ENCODE measurements at regions not wholly inside any gene's neighbourhood (a gene's known extent, or its start where the extent isn't known, plus 50 kb on each side); places are given as distances from the start of the nearest gene placed in this dataset.

DNA sequence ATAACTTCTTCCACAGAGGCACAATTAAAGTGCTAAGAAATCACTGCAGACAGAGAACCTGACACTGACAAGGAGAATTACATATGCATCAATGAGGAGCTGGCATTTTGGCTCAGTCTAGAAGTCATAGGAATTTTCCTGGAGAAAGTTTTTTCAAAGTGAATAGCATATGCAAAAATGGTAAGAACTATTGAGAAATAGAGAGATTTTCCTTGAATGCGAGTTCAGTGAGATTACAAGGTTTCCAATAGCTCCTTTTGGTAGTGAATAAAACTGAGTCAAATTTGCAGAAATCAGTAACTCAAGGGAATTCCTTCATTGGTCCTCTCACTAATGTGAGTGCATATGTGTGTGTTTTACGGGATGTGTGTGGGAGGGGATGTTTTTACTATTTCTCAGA is 557.5 kb downstream of the PPARGC1A start:
- H2AFZ ChIP-seq (ENCODE audit: low read length), result no peak overlapping the region
- CTCF ChIA-PET (ENCODE audit: low intra/inter-chr PET ratio, low total read pairs), result no interaction called here
- no peak for FAIRE-seq

DNA sequence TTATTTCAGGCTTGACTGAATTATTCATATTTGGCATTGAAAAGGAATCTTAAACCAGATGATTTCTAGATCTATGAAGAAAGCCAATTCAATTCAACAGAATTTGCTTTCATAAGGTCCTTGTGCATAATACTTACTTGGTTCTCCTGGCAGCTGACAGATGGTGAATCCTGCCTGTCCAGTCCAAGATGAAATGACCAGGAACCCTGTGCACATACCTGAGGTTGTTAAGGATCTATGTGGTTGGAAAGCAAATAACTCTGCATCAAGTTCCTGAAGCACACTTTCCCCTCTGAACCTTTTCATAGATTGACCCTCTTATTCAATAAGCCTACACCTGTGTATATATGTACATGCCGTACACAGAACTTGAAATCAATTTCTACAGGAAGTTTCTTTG is 562.7 kb downstream of the PPARGC1A start:
- in situ Hi-C loops (cut with HindIII; ENCODE audit: extremely low pct_ligation_motif_present, low pct_unique_long_range_greater_than_20kb) (no loop called here), intact Hi-C loops (cut with micrococcal nuclease; ENCODE audit: unreplicated experiment) (no loop called here)
- ChIA-PET CTCF (ENCODE audit: low intra/inter-chr PET ratio, low total read pairs) (no interaction called here), POLR2A (no interaction called here)
- no peak overlapping the region for H3K27ac ChIP-seq (ENCODE audit: extremely low read length, insufficient read depth, low read length)
- H4K20me1 ChIP-seq (ENCODE audit: insufficient read depth, low read length), result no peaks in the 10 kb centered on the region
- no peaks in the 10 kb centered on the region for H3K27me3 ChIP-seq (ENCODE audit: control insufficient read depth in 1 of 2, insufficient read depth in 2 of 2, low read length in 2 of 2)
- H3K4me2 ChIP-seq (ENCODE audit: low read depth, low read length), result no peak overlapping the region
- H3K79me2 ChIP-seq (ENCODE audit: insufficient read depth, low read length), result no peaks in the 10 kb centered on the region
- no peak overlapping the region for H2AFZ ChIP-seq (ENCODE audit: low read length)
- no peak overlapping the region for H3K9ac ChIP-seq (ENCODE audit: insufficient read depth, low read depth, low read length)
- FAIRE-seq, result no peak
- no peak for ATAC-seq
- peaks cover 16% of the 10 kb centered on the region; the same call in 1 of the 2 replicates for H3K4me1 ChIP-seq (ENCODE audit: insufficient read depth, low read length)
- H3K9me3 ChIP-seq (ENCODE audit: low read length), result no peaks in the 10 kb centered on the region; the same call in 1 of the 2 replicates
- no TSS peak for BruUV-seq (replicated peaks)
- no peak for DNase-seq (ENCODE audit: low spot score)
- no peaks in the 10 kb centered on the region for H3K36me3 ChIP-seq (replicated peaks in 1 of 2; ENCODE audit: control insufficient read depth in 1 of 2, insufficient read depth in 2 of 2, low read length in 2 of 2)
- H3K4me3 ChIP-seq (replicated peaks in 1 of 3; ENCODE audit: insufficient read depth in 1 of 3, low read depth in 2 of 3, low read length in 3 of 3), result no peak overlapping the region
- WGBS (ENCODE audit: low lambda C conversion rate), result 0% methylated on average over 1 of the region's 1 CpG
- TF ChIP-seq SOX6 (IDR thresholded peaks at IDR 0.05), result no peak
- TF ChIP-seq SOX6 (CRISPR knock-in tag; IDR thresholded peaks at IDR 0.05), result no peak
- no peak for TF ChIP-seq ZNF160 (CRISPR knock-in tag; IDR thresholded peaks at IDR 0.05)
- no peak for TF ChIP-seq ZNF678 (CRISPR knock-in tag; IDR thresholded peaks at IDR 0.05)
- no peak for TF ChIP-seq KLF13 (CRISPR knock-in tag; IDR thresholded peaks at IDR 0.05)
- TF ChIP-seq, protein P1, sequence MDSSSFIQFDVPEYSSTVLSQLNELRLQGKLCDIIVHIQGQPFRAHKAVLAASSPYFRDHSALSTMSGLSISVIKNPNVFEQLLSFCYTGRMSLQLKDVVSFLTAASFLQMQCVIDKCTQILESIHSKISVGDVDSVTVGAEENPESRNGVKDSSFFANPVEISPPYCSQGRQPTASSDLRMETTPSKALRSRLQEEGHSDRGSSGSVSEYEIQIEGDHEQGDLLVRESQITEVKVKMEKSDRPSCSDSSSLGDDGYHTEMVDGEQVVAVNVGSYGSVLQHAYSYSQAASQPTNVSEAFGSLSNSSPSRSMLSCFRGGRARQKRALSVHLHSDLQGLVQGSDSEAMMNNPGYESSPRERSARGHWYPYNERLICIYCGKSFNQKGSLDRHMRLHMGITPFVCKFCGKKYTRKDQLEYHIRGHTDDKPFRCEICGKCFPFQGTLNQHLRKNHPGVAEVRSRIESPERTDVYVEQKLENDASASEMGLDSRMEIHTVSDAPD (CRISPR knock-in tag; IDR thresholded peaks at IDR 0.05), result no peak
- TF ChIP-seq IKZF4 (CRISPR knock-in tag; IDR thresholded peaks at IDR 0.05; ENCODE audit: borderline replicate concordance, low read depth, not compliant biosample characterization), result no peak
- TF ChIP-seq, protein P2, sequence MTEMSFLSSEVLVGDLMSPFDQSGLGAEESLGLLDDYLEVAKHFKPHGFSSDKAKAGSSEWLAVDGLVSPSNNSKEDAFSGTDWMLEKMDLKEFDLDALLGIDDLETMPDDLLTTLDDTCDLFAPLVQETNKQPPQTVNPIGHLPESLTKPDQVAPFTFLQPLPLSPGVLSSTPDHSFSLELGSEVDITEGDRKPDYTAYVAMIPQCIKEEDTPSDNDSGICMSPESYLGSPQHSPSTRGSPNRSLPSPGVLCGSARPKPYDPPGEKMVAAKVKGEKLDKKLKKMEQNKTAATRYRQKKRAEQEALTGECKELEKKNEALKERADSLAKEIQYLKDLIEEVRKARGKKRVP (CRISPR knock-in tag; IDR thresholded peaks at IDR 0.05), result no peak
- TF ChIP-seq SP1 (IDR thresholded peaks at IDR 0.05), result no peak
- TF ChIP-seq SP1 (CRISPR knock-in tag; IDR thresholded peaks at IDR 0.05), result no peak
- no peak for TF ChIP-seq ZNF768 (CRISPR knock-in tag; IDR thresholded peaks at IDR 0.05)

More for the DNA sequence above, 557.5 kb downstream of the PPARGC1A start:
- Histone ChIP-seq H3K9me3 (ENCODE audit: low read length) (no peaks in the 10 kb centered on the region), H3K27me3 (ENCODE audit: control insufficient read depth in 1 of 2, insufficient read depth in 2 of 2, low read length in 2 of 2) (no peaks in the 10 kb centered on the region), H3K4me1 (ENCODE audit: insufficient read depth, low read length) (no peaks in the 10 kb centered on the region), H3K4me3 (replicated peaks in 1 of 3; ENCODE audit: insufficient read depth in 1 of 3, low read depth in 2 of 3, low read length in 3 of 3) (no peak overlapping the region), H3K9ac (ENCODE audit: insufficient read depth, low read depth, low read length) (no peak overlapping the region), H3K4me2 (ENCODE audit: low read depth, low read length) (no peak overlapping the region), H4K20me1 (ENCODE audit: insufficient read depth, low read length) (no peaks in the 10 kb centered on the region), H3K36me3 (replicated peaks in 1 of 2; ENCODE audit: control insufficient read depth in 1 of 2, insufficient read depth in 2 of 2, low read length in 2 of 2) (no peaks in the 10 kb centered on the region), H3K79me2 (ENCODE audit: insufficient read depth, low read length) (no peaks in the 10 kb centered on the region), H3K27ac (ENCODE audit: extremely low read length, insufficient read depth, low read length) (no peak overlapping the region)
- in situ Hi-C loops (cut with HindIII; ENCODE audit: extremely low pct_ligation_motif_present, low pct_unique_long_range_greater_than_20kb) (no loop called here), intact Hi-C loops (cut with micrococcal nuclease; ENCODE audit: unreplicated experiment) (no loop called here)
- POLR2A ChIA-PET, result no interaction called here
- no TSS peak for BruUV-seq (replicated peaks)
- DNase-seq (ENCODE audit: low spot score), result no peak
- TF ChIP-seq MTF2 (CRISPR knock-in tag; IDR thresholded peaks at IDR 0.05; ENCODE audit: borderline replicate concordance) (no peak), ZBTB7A (CRISPR knock-in tag; IDR thresholded peaks at IDR 0.05) (no peak), SIN3B (IDR thresholded peaks at IDR 0.05; ENCODE audit: low read length) (no peak), ZNF24 (IDR thresholded peaks at IDR 0.05) (no peak), AHR (CRISPR knock-in tag; IDR thresholded peaks at IDR 0.05) (no peak), SAP130 (CRISPR knock-in tag; IDR thresholded peaks at IDR 0.05; ENCODE audit: low read depth) (no peak)
- TF ChIP-seq, protein P3, sequence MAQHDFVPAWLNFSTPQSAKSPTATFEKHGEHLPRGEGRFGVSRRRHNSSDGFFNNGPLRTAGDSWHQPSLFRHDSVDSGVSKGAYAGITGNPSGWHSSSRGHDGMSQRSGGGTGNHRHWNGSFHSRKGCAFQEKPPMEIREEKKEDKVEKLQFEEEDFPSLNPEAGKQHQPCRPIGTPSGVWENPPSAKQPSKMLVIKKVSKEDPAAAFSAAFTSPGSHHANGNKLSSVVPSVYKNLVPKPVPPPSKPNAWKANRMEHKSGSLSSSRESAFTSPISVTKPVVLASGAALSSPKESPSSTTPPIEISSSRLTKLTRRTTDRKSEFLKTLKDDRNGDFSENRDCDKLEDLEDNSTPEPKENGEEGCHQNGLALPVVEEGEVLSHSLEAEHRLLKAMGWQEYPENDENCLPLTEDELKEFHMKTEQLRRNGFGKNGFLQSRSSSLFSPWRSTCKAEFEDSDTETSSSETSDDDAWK (CRISPR knock-in tag; IDR thresholded peaks at IDR 0.05), result no peak
- TF ChIP-seq, protein P4, sequence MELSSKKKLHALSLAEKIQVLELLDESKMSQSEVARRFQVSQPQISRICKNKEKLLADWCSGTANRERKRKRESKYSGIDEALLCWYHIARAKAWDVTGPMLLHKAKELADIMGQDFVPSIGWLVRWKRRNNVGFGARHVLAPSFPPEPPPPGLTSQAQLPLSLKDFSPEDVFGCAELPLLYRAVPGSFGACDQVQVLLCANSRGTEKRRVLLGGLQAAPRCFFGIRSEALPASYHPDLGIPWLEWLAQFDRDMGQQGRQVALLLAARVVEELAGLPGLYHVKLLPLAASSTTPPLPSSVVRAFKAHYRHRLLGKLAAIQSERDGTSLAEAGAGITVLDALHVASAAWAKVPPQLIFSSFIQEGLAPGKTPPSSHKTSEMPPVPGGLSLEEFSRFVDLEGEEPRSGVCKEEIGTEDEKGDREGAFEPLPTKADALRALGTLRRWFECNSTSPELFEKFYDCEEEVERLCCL (CRISPR knock-in tag; IDR thresholded peaks at IDR 0.05; ENCODE audit: borderline replicate concordance), result no peak
- ATAC-seq, result no peak
- 0% methylated on average over 2 of the region's 2 CpGs for WGBS (ENCODE audit: low lambda C conversion rate)

Data from HepG2 (cell line).